GM12872 (cell line): ENCODE measurements at regions not wholly inside any gene's neighbourhood (a gene's known extent, or its start where the extent isn't known, plus 50 kb on each side); places are given as distances from the start of the nearest gene placed in this dataset.

Source experiments
- TF ChIP-seq, protein P1 (sequence below): IDR thresholded peaks from 3 replicates; pipeline ENCODE4 v1.5.1; 2011; ENCODE audit warnings: low read depth, mild to moderate bottlenecking, low read length, moderate library complexity; ENCODE audit not compliant: insufficient read depth

DNA sequence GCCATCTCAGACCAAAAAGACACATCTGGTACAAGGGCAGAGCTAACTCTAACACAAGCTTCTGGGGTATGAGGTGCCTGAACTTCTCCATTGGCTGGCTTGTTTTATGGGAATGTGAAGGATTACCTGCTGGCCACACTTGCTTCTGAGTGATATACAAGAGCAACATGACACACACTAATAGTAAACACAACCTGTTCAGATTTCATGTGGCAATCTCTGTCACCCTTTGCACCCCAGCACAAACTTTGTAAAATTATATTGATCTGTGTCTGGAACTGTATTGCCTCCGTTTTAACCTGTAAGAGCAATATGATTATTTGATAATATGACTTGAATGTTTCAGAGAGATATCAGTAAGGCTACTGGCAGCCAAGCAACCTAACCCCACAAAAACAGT is 276.7 kb downstream of the CCDC85A start:
- TF ChIP-seq, protein P1, sequence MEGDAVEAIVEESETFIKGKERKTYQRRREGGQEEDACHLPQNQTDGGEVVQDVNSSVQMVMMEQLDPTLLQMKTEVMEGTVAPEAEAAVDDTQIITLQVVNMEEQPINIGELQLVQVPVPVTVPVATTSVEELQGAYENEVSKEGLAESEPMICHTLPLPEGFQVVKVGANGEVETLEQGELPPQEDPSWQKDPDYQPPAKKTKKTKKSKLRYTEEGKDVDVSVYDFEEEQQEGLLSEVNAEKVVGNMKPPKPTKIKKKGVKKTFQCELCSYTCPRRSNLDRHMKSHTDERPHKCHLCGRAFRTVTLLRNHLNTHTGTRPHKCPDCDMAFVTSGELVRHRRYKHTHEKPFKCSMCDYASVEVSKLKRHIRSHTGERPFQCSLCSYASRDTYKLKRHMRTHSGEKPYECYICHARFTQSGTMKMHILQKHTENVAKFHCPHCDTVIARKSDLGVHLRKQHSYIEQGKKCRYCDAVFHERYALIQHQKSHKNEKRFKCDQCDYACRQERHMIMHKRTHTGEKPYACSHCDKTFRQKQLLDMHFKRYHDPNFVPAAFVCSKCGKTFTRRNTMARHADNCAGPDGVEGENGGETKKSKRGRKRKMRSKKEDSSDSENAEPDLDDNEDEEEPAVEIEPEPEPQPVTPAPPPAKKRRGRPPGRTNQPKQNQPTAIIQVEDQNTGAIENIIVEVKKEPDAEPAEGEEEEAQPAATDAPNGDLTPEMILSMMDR: no peak

DNA sequence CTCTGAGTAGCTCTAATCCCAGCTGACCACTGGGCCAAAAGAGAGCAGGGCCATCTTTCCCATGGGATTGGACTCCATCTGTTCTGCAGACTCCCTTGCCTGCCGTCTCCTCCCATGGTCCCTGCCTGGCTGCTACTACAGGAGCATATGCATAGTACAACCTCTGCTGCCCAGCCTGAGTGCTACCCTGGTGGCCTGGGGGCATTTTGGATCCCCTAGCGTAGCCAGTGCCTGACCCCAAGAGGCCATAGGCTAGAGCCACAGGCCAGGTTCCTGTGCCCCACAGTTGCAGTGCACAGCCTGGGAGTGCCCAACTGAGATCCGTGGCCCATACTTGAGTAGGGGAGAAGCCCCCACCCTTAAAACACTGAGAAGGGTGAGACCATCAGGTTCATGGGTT is 280.3 kb downstream of the CCDC85A start:
- TF ChIP-seq, protein P1: no peak

DNA sequence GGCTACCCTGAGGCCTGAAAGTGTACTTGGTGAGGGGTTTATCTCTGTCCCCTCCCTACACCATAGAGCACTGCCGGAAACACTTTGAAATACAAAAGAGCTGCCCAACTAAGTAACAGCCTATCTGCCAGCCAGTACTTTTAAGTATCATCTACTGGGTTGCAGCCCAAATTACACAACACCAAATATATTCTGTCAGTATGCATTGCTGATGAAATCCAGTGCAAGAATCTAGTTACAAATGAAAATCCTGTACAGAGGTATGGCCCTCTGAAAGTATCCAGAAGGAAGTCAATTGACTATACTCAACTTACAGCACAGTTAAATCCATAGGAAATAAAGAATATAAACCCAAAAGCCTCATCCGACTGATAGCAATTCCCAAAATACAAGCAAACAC is 280.8 kb downstream of the CCDC85A start:
- TF ChIP-seq, protein P1: no peak

DNA sequence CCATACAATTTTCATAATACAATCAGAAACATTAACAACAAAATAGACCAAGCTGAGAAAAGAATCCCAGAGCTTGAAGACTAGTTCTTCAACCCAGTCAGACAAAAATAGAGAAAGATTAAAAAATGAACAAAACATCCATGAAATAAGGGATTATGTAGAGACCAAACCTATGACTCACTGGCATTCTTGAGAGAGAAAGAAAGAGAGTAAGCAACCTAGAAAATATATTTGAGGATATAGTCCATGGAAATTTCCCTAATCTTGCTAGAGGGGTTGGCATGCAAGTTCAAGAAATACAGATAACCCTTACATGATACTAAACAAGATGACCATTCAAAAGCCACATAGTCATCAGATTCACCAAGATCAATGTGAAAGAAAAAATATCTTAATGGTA is 281.7 kb downstream of the CCDC85A start:
- TF ChIP-seq, protein P1: no peak

DNA sequence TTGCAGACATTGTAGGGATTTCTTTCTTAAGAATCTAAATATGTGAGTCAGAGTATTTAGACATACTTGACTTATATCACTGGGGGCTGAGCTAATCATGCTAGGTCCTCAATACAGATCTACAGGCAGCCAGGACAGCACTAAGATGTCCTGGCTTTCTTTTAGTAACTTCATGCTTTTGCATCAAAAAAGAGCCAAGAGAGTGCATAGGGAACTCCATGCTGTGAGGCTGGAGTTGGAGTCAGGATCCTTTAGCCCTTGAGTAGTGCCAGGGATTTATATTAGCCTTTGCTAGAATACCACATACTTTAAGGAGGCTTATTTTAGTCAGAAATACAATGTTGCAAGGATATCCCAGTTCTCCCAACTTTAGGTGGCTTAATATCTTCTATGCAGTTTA is 289.7 kb downstream of the CCDC85A start:
- TF ChIP-seq, protein P1: no peak

DNA sequence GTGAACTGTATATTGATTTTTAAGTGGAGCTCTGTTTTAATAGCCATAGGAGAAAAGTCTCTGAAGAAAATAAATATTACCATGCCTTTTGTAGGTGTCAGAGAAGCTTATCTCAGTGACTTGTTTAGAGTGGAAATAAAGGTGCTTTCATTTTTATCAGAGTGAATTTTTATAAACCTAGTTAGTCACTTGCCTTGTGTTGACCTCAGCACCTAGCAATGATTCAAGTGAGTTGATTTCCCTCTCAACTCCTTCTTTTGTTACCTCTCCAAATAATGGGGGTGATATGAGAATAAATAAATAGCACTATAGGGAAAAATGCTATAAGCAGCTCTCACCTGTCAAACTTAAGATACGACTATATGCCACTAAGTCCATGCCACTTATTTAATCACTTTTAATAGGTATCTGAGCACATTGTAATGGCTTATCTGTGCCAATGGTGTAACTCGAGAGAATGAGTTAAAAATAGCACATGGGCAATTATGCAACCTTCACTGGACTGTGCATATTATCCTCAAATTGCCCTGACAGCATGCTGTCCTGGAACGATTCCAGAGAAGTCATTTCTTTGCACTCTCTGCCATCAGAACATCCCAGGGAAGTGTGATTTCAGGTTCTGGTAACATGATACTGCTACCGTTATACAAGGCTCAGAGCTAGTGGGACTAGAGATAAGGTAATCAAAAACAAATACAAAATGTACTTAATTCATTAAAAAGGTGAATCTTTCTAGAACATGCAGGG is 290.8 kb downstream of the CCDC85A start:
- TF ChIP-seq, protein P1: no peak

DNA sequence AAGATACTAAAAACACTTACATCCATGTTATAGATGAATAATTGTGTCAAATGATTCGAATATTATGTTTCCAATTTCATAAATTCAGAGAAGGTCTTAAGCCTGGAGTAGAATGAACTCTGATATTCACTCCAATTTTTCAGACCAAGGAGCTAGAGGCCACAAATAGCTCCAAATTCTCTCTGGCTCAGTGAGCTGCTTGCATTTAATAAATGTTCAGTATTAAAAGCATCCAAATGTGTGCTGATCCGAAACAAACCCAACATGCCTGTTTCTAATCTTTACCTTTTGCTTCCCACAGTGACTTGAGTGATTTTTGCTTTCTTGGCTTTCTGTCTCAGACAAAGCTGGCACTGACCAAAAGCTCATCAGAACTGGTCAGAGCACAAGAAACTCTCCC is 291.4 kb downstream of the CCDC85A start:
- TF ChIP-seq, protein P1: no peak
